MCF 10A (cell line): ENCODE measurements at regions not wholly inside any gene's neighbourhood (a gene's known extent, or its start where the extent isn't known, plus 50 kb on each side); places are given as distances from the start of the nearest gene placed in this dataset.
"Not testable (repeated sequence)": the region's sequence is repeated elsewhere in the genome, so short reads cannot be mapped to it uniquely, and the experiment has no call there.

ENCODE experiments used
- BruUV-seq: library from RNA; stranded (reverse); fragments of 400-500 nt; replicated peaks from 2 replicates; lab custom pipeline; 2021; lab: Mats Ljungman, UMichigan
- CTCF ChIA-PET: fragments of 300-600 bp; sonication (Branson Sonifier 250); formaldehyde crosslinking; extraction: SDS; loops from one replicate; lab custom pipeline; 2021; ENCODE audit warnings: antibody characterized with exemption, inconsistent platforms; lab: Yijun Ruan, JAX
- POLR2A ChIA-PET: fragments of 300-600, 350-650 bp; sonication (Branson Sonifier 250); formaldehyde crosslinking; extraction: SDS; loops from one replicate; lab custom pipeline; 2020; ENCODE audit warnings: antibody characterized with exemption, inconsistent platforms; lab: Yijun Ruan, JAX
- DNase-seq: peaks from one replicate; pipeline ENCODE4 v3.0.0-alpha.2; 2018; ENCODE audit not compliant: unreplicated experiment
- H3K27ac Mint-ChIP-seq: one replicate; pipeline ENCODE4 v1.8.0; 2022; ENCODE audit warnings: mild to moderate bottlenecking, low read depth, mixed read lengths; ENCODE audit not compliant: unreplicated experiment
- H3K27me3 Mint-ChIP-seq: one replicate; pipeline ENCODE4 v1.8.0; 2022; ENCODE audit warnings: mixed read lengths; ENCODE audit not compliant: insufficient read depth, unreplicated experiment
- H3K36me3 Mint-ChIP-seq: one replicate; pipeline ENCODE4 v1.8.0; 2022; ENCODE audit warnings: mild to moderate bottlenecking, moderate library complexity, mixed read lengths; ENCODE audit not compliant: insufficient read depth, unreplicated experiment
- H3K4me1 Mint-ChIP-seq: one replicate; pipeline ENCODE4 v1.8.0; 2022; ENCODE audit warnings: mixed read lengths; ENCODE audit not compliant: insufficient read depth, unreplicated experiment
- H3K4me3 Mint-ChIP-seq: one replicate; pipeline ENCODE4 v1.8.0; 2022; ENCODE audit warnings: mild to moderate bottlenecking, moderate library complexity, mixed read lengths; ENCODE audit not compliant: unreplicated experiment
- H3K9me3 Mint-ChIP-seq: one replicate; pipeline ENCODE4 v1.8.0; 2022; ENCODE audit warnings: mixed read lengths; ENCODE audit not compliant: unreplicated experiment
- CTCF ChIP-seq: fragments of 200-600 bp; IDR thresholded peaks from one replicate; pipeline ENCODE4 v1.8.0; 2022; ENCODE audit warnings: antibody characterized with exemption, mild to moderate bottlenecking; ENCODE audit not compliant: unreplicated experiment
- intact Hi-C: fragments of 100-400 bp; cut with micrococcal nuclease; formaldehyde crosslinking; loops from 2 replicates; pipeline ENCODE4 v1.14.1; 2022

- peaks cover 39% of the 10 kb centered on the region for H3K27me3 Mint-ChIP-seq
- no peak for TF ChIP-seq CTCF
- intact Hi-C loops = no loop called here
- H3K27ac Mint-ChIP-seq = no peak overlapping the region
- POLR2A ChIA-PET = no interaction called here
- no TSS peak for BruUV-seq
- H3K4me3 Mint-ChIP-seq = no peak overlapping the region
- peaks cover 6% of the 10 kb centered on the region for H3K4me1 Mint-ChIP-seq
- CTCF ChIA-PET = interaction anchor here (1.0 kb wide), 1 partner anchor 17 kb away, joined by 3 read pairs; no protein-coding TSS in a partner anchor
- H3K9me3 Mint-ChIP-seq = no peaks in the 10 kb centered on the region
- DNase-seq = no peak
- H3K36me3 Mint-ChIP-seq = no peaks in the 10 kb centered on the region
Measured at GRCh38 chr11:23789200-23789853, 707.5 kb upstream of the LUZP2 start.

GRCh38 chr11:23789938-23790371 lies 706.9 kb upstream of the LUZP2 start:
- POLR2A ChIA-PET = no interaction called here
- intact Hi-C loops = no loop called here
- no TSS peak for BruUV-seq

GRCh38 chr11:23797624-23798419 lies 699.0 kb upstream of the LUZP2 start:
- H3K27me3 Mint-ChIP-seq = peaks cover 69% of the 10 kb centered on the region
- intact Hi-C loops = no loop called here
- no peak for DNase-seq
- no TSS peak for BruUV-seq
- TF ChIP-seq CTCF = no peak
- ChIA-PET CTCF (interaction anchor here (0.7 kb wide), 1 partner anchor 182 kb away, joined by 4 read pairs; no protein-coding TSS in a partner anchor), POLR2A (no interaction called here)
- no peak overlapping the region for H3K27ac Mint-ChIP-seq
- no peaks in the 10 kb centered on the region for H3K36me3 Mint-ChIP-seq
- no peak overlapping the region for H3K4me3 Mint-ChIP-seq
- H3K4me1 Mint-ChIP-seq = no peaks in the 10 kb centered on the region
- no peaks in the 10 kb centered on the region for H3K9me3 Mint-ChIP-seq

More at GRCh38 chr11:23789938-23790371, 706.9 kb upstream of the LUZP2 start:
- no peak overlapping the region for H3K27ac Mint-ChIP-seq
- no peak for DNase-seq
- H3K27me3 Mint-ChIP-seq = peaks cover 39% of the 10 kb centered on the region
- CTCF ChIA-PET = interaction anchor here (1.0 kb wide), 1 partner anchor 18 kb away, joined by 3 read pairs; no protein-coding TSS in a partner anchor
- no peak overlapping the region for H3K4me3 Mint-ChIP-seq
- TF ChIP-seq CTCF = no peak
- H3K36me3 Mint-ChIP-seq = no peaks in the 10 kb centered on the region
- no peaks in the 10 kb centered on the region for H3K9me3 Mint-ChIP-seq
- peaks cover 6% of the 10 kb centered on the region for H3K4me1 Mint-ChIP-seq

- peak; percentile 21 for DNase-seq
- CTCF ChIA-PET = interaction anchor here (0.7 to 1.5 kb wide), 4 partner anchors 9 to 225 kb away, joined by 3 to 7 read pairs (median 4); no protein-coding TSS in a partner anchor
Measured at GRCh38 chr11:23834306-23834705, 662.5 kb upstream of the LUZP2 start.

More at GRCh38 chr11:23834306-23834705, 662.5 kb upstream of the LUZP2 start:
- BruUV-seq, POLR2A ChIA-PET, H3K4me3 Mint-ChIP-seq, H3K27me3 Mint-ChIP-seq, H3K9me3 Mint-ChIP-seq, H3K4me1 Mint-ChIP-seq, H3K27ac Mint-ChIP-seq, H3K36me3 Mint-ChIP-seq: not testable (repeated sequence)
- intact Hi-C loops = loop anchor here (2.0 kb wide), 1 partner anchor 552 kb away; no protein-coding TSS in a partner anchor
- peak; percentile 41 for TF ChIP-seq CTCF
